GM21723 (cell line): ENCODE measurements at regions not wholly inside any gene's neighbourhood (a gene's known extent, or its start where the extent isn't known, plus 50 kb on each side); places are given as distances from the start of the nearest gene placed in this dataset.
A peak's percentile ranks its signal among the peaks of the same experiment; 100 is the strongest.
"Not testable (repeated sequence)": the region's sequence is repeated elsewhere in the genome, so short reads cannot be mapped to it uniquely, and the experiment has no call there.

Source experiments
- ATAC-seq: cut with Tn5 transposase; IDR thresholded peaks from one replicate; pipeline ENCODE4 v1.9.1; 2021; ENCODE audit warnings: mild to moderate bottlenecking, moderate library complexity; ENCODE audit not compliant: unreplicated experiment

DNA sequence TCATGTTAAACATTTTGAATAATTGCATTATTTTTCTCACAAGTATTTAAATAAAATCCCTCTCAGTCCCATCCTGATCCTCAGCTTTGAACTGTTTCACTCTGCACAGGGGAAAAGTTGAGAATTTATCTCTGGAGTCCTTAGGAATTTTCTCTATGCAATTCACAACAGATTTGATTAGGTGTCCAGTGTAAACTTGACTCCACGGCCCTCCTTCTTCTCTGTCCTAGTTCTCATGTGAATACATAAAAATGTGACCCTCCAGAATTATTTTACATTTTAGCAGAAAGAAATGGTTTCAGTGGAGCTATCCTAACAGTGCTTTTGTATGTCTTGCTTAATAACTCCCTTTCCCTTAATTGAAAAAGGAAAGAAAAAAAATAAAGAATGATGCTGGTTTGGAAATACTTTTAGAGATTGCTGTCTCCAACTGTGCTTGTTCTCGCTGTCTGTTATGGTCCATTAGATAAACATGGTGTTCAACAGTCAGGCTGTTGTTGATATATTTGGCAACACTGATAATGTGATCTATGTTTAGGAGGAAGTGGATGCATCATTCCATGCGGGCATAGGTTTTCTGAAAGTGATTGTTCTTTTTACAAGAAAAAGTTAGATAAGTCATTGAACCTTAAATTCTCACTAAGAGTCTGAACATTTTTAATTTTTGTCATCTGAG, 599.4 kb upstream of the CITED2 start:
- no peak for ATAC-seq

DNA sequence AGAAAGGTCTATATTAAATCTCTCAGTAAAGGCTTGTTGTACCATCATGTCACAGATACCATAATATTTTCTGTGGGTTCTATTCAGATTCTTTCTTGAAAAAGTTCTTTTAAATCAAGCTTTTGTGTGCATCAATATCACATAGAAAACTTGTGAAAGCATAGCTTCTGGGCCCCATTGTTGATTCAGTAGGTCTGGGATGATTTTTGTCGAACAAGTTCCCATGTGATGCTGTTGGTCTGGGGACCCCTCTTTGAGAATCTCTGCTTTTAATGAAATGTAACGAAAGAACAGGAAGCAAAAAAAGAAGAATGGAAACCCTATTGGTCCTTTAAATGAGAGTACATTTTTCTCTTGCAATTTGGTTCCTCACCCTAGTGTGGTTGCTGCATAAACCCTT, 597.7 kb upstream of the CITED2 start:
- no peak for ATAC-seq

DNA sequence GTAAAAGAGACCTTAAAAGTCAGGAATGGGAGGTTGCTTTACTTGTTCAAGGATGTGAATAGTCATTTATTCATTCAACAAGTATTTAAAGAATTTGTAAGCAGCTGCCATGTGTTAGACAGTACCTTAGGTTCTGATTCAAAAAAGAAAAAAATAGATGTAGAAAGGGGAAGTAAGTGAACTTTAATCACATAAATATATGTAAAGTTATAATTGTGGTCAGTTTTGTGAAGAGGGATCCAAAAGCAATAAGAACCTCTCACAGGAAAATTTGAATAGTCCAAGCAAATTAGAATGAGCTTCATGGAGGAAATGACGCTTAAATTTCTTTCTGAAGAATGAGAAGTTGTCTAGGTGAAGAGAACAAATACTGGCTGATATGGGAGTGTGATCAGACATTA, 596.1 kb upstream of the CITED2 start:
- no peak for ATAC-seq

GRCh38 chr6:139967497-139967896, 593.0 kb upstream of the CITED2 start:
- ATAC-seq, result no peak

DNA sequence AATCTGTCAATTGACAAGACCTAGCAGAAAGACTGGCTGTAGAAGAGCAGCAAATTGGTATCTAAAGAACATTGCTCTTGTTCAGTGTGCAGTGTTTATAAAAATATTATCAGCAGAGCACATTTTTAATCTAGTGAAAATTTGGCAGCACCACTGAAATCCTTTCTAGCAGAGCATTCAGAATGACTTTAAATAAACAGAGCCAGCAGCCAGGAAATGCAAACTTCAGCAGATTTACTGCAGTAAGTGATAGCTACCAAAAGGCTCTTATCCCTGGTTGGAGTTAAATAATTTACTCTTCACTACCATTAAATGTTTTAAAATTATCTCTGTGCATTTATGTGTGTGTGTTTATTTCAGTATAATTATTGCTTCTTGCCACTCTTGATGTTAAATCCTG, 590.9 kb upstream of the CITED2 start:
- no peak for ATAC-seq

- no peak for ATAC-seq
These were observed 590.3 kb upstream of the CITED2 start for GRCh38 chr6:139964737-139965136.

- ATAC-seq, result no peak
These were observed 588.4 kb upstream of the CITED2 start for GRCh38 chr6:139962654-139963347.

- no peak for ATAC-seq
These were observed 586.7 kb upstream of the CITED2 start for GRCh38 chr6:139961190-139961589.

- no peak for ATAC-seq
These were observed 586.2 kb upstream of the CITED2 start for GRCh38 chr6:139960671-139961070.

GRCh38 chr6:139955366-139956155, 581.1 kb upstream of the CITED2 start:
- ATAC-seq, result no peak

DNA sequence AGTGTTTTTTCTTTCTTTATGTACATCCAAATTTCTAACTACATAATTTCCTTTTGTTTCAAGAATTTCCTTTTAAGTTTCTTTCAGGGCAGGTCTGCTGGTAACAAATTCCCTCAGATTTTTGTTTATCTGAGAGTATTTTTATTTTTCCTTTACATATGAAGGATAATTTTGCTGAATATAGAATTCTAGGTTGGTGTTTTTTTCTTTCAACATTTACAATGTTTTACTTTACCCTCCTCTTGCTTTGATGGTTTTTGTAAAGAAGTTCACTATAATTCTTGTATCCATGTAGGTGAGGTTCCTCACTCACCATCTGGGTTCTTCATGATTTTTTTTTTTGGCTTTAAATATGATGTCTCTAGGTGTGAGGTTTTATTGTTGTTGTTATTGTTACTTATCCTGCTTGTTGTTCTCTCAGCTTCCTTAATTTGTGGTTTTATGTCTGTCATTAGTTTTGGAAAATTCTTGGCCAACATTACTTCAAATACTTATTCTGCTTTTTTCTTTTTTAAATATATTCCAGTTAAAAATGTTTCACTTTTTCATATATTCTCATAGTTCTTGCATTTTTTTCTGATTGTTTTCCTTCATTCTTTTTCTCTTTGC, 580.1 kb upstream of the CITED2 start:
- no peak for ATAC-seq

DNA sequence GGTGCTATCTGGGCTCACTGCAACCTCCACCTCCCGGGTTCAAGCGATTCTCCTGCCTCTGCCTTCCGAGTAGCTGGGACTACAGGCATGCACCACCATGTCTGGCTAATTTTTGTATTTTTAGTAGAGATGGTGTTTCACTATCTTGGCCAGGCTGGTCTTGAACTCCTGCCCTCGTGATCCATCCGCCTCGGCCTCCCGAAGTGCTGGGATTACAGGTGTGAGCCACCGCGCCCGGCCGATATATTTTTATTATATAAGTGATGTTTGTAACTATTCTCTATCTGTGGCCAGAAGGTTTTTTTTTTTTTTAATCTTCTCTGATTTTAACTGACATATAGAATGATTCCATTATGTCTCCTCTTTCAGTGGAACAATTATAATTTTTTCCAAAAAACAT, 579.3 kb upstream of the CITED2 start:
- ATAC-seq, result not testable (repeated sequence)

DNA sequence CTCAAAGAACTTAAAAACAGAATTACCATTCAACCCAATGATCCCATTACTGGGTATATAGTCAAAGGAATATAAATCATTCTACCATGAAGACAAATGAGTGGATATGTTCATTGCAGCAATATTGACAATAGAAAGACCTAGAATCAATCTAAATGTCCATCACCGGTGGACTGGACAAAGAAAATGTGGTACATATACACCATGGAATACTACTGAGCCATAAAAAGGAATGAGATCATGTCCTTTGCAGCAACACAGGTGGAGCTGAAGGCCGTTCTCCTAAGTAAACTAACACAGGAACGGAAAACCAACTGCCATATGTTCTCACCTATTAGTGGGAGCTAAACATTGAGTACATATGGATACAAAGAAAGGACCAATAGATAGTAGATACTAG, 576.7 kb upstream of the CITED2 start:
- ATAC-seq, result no peak

DNA sequence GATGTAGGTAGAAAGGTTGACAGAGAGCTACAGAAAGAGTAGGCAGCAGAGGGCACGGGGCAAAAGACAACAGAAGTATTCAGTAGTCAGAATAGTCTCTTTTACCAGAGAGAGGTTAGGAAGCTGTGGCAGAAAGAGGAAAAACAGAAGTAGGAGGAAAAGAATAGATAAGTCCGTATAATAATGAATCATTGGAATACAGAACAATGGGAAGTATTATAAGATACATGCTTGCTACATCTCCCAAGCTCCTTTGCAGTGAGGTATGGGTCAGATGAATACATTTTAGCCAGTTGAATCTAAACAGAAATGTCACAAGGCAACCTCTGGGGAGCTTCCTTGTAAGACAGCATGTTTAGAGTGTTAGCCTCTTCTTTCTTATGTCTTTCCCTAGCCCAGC, 570.5 kb upstream of the CITED2 start:
- ATAC-seq, result no peak

DNA sequence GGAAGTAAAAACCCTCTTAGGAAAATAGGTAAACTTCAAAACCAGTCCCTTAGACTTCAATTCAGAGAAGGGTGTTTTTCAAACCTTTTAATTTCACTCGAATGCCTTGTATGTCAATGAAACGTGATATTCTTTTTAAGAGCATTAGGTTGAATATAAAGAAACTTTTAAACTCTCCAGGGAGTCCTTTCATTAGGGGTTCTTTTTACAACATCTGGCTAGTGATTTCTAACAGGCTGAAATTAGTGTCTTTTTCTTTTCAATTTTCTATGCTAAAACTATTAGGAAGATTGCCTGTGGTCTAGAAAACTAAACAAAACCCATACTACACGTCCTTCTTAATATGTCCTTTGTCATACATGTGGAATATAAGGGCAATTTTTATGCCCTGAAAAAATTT, 569.7 kb upstream of the CITED2 start:
- no peak for ATAC-seq

DNA sequence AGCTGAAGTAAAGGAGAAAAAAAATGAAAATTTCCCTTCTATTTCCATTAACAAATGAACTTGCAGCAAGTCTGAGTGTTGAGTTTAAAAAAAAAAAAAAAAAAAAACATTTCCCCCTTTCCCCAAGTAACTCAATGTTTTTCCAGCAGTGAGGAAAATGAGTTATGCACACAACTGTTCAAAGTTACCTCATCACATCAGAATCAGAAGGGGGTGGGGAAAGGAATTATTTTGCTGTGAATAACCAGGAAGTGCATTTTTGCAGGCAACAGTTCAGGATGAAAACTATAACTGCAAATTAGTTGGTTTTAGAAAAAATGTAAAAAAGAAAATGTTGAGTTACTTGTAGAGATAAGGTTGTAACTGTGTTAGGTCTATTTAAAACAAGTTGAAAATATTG, 568.9 kb upstream of the CITED2 start:
- no peak for ATAC-seq

DNA sequence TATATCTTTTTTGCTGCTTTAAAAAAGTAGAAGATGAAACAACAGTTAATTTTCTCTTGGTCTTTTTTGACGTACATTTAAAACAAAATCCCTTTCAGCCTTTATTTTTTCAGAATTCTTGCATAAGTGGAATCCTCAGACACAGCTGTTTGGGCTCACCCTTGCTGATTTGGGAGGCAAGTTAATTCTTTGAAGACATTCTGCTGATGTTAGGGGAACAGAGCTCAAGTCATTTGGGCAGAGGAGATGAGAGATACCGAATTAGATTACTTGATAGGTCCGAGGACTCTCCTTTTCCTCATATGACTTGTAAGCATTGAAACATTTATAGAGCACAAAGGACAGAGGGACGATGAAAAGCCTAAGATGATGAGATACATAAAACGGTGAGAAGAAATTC, 567.9 kb upstream of the CITED2 start:
- no peak for ATAC-seq

- no peak for ATAC-seq
These were observed 567.4 kb upstream of the CITED2 start for GRCh38 chr6:139941826-139942225.

DNA sequence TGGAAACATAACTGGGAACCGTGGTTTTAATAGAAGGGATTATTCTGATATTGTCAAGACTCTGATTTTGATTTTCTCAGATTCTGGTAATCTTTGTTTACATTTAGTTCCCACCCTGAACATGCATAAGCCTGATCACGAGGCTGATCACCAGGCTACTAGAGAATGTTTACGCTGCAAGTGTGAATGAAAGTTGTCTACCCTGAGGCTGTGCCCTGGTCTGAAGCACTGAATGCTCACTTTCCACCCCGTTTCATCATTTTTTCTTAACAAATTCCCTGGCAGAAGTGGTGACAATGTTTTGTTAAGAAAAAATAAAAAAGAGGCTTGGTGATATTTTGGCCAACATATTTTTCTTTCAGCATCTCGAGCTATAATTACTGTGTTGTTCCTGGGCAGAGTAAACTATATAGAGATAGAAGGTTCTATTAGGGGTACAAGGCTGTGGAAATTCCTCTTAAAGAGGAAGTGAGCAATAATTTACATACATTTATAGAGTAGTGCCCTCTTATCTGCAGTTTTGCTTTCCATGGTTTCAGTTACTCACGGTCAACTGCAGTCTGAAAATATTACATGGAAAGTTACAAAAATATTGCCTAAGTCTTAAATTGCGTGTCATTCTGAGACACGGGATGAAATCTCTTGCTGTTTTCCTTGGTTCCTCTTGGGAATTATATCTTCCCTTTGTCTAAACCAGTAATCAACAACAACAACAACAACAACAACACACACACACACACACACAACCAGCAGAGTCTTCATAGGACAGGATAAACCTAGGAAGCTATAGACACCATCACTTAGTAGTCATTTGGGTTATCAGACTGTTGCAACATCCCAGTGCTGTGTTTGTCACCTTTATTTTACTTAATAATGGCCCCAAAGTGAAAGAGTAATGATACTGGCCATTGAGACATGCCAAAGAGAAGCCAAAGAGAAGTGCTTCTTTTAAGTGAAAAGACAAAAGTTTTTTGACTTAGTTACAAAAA, 566.6 kb upstream of the CITED2 start:
- ATAC-seq, result peak; percentile 96

- no peak for ATAC-seq
These were observed 564.9 kb upstream of the CITED2 start for GRCh38 chr6:139939189-139939979.
